Left colon (tissue), 2 donors: ENCODE measurements at regions not wholly inside any gene's neighbourhood (a gene's known extent, or its start where the extent isn't known, plus 50 kb on each side); places are given as distances from the start of the nearest gene placed in this dataset.

Source experiments
- ATAC-seq: fragments of 200-7000 bp; cut with Tn5 transposase; one replicate; pipeline ENCODE4 v1.9.1; 2020; ENCODE audit warnings: mild to moderate bottlenecking, moderate library complexity
- DNase-seq, 2 donors: peaks; one replicate each; pipeline ENCODE4 v3.0.0-alpha.2; 2020
- intact Hi-C, 2 donors: fragments of 100-400 bp; cut with DNase I in 1 of 2; cut with micrococcal nuclease in 1 of 2; formaldehyde crosslinking; loops; one replicate each; pipeline versions ENCODE4 v1.11.2 to v1.14.0; 2022; cut with DNase I, micrococcal nuclease
- donor health status: DM: no; HTN: no; CAD: no.
- donor health status: DM: yes; HTN: yes; CAD: no.

DNA sequence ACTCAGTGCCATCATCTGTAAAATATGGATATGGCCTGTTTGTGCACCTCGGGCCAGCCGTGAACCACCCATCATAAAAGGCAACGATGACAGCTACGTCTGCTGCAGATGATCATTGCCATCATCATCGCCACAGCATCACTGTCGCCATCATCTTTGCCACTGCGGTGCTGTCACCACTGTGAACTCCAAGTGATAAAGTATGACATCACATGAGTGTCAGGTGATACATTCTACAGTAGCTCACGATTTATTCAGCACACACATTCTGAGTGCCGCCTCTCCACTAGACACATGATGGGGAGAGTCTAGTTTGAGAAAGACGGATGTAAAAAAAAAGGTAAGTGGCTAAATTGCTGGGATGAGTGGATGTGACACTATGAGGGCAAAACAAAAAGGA is 755.4 kb upstream of the RAB6C start:
- ATAC-seq (no peak), DNase-seq (no peak)
- intact Hi-C loops: no loop called here

DNA sequence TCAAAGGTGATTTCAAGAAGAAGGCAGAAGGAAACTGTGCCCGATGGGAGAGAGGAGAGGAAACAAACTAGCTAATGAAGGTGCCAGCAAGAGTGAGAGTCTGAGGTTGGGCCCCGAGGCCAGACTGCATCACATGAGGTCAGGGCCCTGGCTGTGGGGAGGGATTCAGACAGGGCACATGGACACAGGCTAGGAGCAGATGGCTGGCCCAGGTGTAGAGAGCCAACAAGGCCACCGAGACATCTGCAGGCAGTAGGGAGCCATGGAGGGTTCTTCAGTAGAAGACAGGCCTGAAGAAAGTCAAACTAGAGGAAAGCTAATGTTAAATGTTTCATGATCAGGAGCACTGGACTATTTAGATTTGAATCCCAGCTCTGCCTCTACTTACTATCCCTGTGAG is 755.0 kb upstream of the RAB6C start:
- intact Hi-C loops: no loop called here
- DNase-seq (no peak), ATAC-seq (no peak)

DNA sequence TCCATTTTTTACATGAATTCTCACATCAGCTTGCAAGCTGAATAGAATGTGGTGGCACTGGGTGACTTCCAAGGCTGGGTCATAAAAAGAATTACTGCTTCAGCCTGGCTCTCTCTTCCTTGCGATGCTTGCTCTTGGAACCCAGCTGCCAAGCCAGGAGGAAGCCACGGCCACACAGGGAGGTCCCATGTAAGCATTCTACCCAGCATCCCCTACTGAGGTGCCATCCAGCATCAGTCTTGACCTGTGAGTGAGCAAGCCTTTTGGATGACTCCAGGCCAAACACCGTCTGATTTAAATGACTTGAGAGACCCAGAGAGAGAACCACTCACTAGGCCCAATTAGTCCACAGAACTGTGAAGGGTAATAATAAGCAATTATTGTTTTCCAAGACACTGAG is 750.3 kb upstream of the RAB6C start:
- ATAC-seq (no peak), DNase-seq (no peak)
- intact Hi-C loops: no loop called here

DNA sequence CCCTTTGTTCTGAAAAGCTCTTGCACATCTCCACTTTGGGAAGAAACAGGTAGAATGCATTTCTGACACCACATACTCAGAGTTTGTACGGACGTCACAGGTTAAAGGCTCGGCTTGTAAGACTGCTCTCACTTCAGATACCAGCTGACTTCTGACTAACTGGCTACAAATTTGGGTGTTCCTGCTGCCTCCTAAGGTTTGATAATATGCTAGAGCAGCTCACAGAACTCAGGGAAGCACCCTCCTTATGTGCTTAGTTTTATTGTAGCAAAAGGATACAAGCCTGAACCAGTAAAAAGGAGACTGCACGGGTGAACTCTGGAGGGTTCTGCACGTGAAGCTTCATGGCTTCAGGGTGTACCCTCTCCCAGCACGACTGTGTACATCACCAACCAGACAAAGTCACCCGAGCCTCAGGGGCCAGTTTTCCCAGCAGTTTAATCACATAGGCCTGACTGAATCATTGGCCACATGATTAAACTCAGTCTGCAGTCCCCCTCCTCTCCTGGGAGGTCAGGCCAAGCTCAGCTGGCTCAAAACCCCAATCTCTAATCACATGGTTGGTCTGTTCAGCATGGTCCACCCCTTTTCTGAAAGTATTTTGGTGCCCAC is 749.5 kb upstream of the RAB6C start:
- DNase-seq (no peak), ATAC-seq (no peak)
- intact Hi-C loops: no loop called here

DNA sequence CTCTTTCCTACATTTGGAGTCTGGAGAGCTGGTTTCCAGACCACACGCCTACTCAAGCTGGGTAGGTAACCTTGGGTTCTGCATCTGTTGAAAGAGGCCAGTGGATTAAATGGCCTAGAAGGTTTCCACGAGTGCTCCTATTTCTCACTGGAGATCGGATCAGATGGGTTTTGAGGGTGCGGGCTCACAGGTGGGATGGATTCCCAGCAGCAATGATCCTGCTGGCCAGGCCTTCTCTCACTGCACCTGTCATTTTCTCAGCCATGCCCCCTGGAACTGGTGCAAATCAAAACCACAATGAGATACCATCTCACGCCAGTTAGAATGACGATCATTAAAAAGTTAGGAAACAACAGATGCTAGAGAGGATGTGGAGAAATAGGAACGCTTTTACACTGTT is 747.5 kb upstream of the RAB6C start:
- intact Hi-C loops: no loop called here
- DNase-seq (no peak), ATAC-seq (no peak)

DNA sequence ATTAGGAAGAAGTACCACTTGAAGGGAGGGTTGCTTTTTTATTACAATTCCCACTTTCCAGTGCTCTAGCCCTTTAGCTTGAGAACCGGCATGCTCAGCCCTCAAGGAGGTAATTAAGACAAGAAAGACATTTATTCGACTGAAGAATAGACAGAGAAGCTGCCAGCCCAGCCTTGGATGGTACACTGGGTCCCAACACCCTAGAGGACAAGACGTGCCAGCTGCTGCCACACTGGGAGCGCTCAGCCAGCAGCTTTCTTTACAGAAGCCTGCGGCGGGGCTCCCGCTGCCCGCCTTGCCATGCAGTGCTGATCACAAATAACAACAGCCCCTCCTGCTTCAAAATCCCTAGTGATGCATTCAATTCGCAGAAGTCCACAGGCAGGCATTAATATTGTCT is 746.3 kb upstream of the RAB6C start:
- ATAC-seq (no peak), DNase-seq (no peak)
- intact Hi-C loops: no loop called here

DNA sequence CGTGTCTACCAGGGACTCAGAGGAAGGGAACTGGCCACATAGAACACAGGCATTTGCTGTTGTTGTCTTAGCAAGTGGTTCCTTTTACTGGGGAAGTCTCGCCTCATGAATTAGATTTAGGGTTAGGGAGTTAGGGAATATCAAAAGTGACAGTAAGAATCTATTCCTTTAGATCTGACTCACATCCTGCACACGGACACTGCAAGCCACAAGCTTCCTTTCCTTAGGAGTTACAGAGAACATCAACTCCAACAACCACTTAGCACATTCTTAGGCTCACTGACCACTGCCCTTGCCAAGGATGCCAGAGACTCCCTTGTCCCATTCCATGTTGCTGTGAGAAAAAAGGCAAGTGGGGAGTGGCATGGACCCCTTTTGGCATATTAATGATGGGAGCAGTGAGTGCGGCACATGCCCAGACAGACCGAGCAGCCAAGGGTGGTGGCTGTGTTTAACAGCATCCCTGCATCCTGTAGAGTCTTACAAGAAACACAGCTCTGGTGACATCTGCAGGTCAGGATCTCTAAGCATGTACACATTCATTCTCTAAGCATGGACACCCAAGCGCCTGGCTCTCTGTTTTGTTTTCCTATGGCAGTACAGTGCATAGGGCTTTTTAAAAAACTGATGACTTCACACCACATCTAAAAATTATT is 745.6 kb upstream of the RAB6C start:
- DNase-seq: no peak
- ATAC-seq: peak; percentile 39
- intact Hi-C loops: no loop called here

DNA sequence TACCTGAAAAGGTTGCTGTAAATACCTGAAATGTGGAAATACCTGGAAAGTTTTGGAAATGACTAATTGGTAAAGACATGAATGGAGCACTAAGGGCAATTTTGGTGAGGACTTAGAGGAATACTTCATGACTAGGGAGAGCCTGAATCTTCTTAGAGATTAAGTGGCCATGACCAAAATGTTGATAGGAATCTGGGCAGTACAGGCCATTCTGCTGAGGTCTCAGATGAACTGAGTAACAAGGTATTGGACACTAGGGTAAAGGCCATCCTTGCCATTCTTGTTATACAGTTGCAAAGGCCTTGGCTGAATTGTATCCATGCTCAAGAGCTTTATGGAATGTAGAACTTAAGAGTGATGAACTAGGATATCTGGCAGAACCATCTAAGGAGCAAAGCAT is 742.9 kb upstream of the RAB6C start:
- intact Hi-C loops: no loop called here
- DNase-seq: no peak

DNA sequence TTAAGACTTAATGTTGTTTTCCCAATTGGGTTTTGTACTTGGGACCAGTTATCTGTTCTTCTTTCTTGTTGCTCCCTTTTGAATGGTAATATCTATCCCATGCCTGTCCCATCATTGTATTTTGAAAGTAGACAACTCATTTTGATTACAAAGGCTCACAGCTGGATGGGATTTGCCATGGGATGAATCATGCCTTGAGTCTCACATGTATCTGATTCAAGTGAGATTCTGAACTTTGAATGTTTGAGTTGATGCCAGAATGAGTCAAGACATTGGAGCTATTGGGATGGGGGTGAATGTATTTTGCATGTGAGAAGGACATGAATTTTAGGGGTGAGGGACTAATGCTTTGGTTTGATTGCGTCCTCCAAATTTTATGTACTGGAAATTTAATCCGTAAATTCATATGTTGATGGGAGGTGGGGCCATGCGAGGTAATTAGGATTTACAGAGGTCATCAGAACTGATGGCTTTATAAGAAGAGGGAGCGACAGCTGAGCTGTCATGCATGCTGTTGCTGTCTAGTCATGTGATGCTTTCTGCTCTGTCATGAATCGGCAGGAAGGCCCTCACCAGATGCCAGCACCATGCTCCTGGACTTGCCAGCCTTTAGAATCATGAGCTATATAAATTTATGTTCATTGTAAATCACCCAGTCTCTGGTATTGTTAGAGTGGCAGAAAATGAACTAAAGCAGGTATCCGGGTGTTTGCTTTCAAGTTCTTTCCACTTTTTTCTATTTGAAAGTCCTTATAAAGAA is 741.3 kb upstream of the RAB6C start:
- DNase-seq: no peak
- ATAC-seq: no peak
- intact Hi-C loops: no loop called here

More for the DNA sequence above, 742.9 kb upstream of the RAB6C start:
- ATAC-seq: no peak

DNA sequence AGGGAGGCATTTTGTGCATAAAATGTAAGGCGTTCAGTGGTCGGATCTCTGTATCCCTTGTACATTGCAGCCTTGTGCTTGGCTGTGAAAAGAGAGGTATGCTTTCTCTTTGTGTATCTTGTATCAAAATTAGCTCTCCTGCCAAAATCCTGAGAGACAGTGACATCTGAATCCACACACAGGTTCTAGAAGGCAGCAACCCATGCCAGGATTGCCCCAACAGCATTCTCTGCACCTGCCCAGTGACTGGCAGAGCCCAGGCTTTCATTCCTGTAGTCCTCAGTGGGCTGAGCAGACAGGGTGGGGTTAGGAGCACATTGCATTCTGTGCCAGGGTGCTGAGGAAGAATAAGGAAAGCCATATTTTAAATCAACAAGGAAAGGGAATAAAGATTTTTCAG is 740.3 kb upstream of the RAB6C start:
- intact Hi-C loops: no loop called here
- ATAC-seq: no peak
- DNase-seq: no peak

DNA sequence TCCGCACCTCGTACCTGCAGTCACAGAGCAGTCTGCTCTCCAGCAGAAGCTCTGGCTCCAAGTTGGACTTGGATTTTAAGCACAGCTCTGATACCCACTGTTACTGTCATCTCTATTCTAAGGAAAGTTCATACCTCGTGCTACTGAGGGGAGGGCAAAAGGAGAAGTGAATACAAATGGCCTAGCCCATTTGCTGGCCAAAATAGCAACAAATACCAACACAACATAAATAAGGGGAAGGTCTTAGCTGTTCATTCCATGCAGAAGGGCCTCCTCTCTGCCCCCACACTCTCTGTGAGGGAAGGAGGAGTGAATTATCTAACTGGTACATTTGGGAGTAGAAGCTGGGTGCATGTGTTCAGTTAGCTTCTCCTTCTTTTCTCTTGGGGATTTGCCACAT is 739.4 kb upstream of the RAB6C start:
- DNase-seq (no peak), ATAC-seq (no peak)
- intact Hi-C loops: no loop called here

DNA sequence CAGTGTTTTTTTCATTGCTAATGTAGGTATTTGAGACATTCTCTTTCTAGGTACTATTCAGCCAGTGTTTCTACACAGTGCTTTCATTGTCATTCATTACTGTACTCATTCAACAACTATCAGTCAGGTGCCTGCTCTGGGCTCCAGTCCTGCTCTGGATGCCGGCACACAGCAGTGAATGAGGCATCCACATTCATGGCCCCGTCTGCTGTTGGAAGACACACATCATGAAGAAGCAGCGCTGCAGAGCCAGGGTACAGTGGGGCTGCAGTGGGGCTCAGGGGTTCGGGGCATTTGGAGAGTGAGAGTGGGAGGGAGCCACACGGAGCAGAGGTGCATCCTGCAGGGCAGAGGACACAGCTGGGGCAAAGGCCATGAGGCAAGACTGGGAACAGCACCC is 737.2 kb upstream of the RAB6C start:
- no peak for ATAC-seq
- no peak for DNase-seq

DNA sequence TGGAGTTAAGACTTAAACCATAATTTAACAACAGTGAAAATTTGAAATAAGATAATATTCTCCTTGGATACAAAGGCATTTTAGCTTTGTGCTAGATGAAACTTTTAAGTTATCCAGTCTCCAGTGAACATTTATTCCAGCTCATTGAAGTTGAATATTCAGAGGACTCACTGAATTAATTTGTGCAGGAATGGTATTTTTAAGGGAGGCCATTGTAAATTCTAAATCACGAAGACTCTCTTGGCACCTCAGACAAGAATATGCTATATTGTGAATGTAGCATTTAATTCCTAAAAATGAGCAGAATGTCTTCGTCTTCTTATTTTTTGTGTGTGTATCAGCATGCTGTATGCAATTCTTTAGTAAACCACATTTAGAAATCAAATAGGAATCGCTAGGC is 731.7 kb upstream of the RAB6C start:
- ATAC-seq: no peak

More for the DNA sequence above, 737.2 kb upstream of the RAB6C start:
- intact Hi-C loops: no loop called here

DNA sequence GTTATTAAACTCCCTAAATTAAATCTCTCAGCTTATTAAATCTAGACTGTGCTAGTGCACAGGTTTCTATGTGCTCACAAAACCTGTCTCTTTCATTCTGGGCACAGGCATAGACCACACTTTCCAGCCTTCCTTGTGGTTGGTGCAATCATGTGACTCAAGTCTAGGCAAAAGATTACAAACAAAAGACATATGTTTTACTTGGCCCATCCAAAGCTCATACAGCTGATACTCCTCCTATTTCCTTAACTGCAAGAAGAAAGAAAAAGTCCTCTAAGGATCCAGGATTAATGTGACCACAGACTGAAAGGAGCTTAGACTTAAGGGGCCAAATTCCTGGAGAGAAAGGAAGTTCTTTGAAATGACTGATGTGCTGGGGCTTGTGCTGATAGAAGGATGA is 731.3 kb upstream of the RAB6C start:
- intact Hi-C loops: no loop called here
- no peak for ATAC-seq
- DNase-seq: no peak

More for the DNA sequence above, 731.7 kb upstream of the RAB6C start:
- DNase-seq: no peak
- intact Hi-C loops: no loop called here

DNA sequence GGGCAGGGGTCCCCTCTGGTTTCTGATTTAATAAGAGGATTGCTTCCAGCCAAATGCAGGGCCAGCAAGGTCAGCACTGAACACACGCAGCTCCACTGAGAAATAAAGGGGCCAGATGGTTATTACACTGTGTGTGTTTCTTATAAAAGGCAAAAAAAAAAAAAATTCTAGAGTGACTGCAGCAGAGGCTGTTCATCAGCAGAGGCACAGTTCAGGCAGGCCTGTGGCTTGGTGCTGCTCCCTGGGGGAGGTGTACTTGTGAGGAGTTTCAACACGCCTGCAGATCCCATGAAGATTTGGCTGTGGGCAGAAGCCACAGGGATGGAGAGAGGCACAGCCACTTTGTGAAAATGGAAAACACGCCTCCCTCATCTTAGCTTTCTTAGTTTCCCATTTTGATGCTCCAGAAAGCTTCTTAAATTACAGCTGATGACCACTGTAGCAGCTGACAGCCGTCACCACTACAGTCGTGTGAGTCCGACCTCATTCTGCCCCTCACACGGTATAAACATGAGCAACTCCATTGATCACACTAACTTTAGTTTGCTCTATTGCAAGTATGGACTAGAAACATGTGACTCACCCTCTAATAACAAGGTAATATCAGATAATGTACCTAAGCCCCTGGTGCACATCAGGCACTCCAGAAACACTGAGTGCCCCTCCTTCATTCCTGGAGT is 726.5 kb upstream of the RAB6C start:
- DNase-seq: no peak
- ATAC-seq: no peak
- intact Hi-C loops: no loop called here

DNA sequence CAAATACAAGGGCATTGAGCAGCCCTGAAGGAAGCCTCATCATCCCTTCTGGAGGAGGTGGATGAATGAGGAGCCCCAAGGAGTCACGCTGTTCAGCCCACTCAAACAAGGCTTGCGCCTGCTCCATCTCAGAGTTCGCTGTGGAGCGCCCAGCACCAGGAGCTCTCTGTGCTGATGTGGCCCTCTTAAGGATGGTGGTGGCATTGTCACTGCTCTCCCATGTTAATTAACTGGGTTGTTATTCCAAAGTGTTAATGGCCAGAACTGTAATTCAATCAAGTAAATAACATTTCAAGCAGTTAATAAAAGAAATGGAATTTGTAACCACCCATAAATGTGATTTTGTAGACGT is 726.0 kb upstream of the RAB6C start:
- intact Hi-C loops: no loop called here
- no peak for DNase-seq
- no peak for ATAC-seq

DNA sequence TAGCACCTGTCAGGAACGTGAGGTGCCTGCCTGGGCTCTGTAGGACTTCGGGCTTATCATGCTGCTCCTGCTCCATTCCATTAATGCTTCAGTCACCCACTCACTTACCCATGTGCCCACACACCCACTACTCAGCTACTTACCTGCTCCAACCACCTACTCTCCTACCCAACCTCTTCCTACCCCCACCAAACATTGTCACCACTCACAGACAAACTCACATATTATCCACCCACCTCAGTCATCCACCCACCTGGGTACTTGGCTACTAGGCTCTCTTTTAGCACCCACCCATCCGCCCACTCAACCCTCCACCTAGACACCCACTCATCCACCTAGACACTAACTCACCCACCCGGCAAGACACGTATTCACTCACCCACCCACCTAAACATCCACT is 724.7 kb upstream of the RAB6C start:
- ATAC-seq (no peak), DNase-seq (no peak)
- intact Hi-C loops: no loop called here

DNA sequence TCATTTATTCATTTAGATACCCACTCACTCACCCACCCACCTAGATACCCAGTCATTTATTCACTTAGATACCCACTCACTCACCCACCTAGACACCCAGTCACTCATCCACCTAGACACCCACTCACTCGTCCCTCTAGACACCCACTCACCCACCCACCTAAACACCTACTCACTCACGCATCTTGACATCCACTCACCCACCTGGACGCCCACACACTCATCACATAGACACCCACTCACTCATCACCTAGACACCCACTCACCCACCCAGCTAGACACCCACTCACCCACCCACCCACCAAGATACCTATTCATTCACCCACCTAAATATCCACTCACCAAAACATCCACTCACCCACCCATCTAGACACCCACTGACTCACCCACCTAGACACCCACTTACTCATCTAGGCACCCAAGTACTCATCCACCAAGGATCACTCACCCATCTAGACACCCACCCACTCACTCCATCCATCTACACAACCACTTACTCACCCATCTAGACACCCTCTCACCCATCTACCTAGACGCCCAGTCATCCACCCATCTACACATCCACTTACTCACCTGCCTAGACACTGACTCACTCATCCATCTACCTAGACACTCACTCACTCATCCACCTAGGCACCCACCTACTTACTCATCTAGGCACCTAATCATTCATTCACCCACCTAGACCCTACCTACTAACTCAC is 723.7 kb upstream of the RAB6C start:
- intact Hi-C loops: no loop called here
- ATAC-seq: no peak

DNA sequence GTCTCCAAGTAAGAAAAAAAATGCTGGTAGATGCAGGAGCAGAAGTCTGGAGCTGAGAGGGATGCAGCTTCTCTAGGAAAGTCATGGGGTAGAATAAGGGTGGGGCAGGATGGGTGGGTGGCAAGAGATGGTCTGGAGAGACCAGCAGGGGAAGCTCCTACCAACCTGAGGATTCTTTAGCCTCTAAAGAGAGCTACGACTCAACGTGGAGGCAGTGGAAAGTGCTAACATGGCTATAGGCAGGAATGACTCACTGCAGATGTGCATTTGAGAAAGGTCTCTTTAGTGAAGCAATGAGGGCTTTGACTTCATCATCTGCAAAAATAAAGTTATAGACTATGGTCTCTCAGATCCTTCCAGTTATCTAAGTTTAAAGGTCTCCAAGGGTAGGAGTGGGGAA is 722.8 kb upstream of the RAB6C start:
- no peak for ATAC-seq
- intact Hi-C loops: no loop called here

More for the DNA sequence above, 723.7 kb upstream of the RAB6C start:
- DNase-seq: no peak

More for the DNA sequence above, 722.8 kb upstream of the RAB6C start:
- DNase-seq: no peak
